ENCODE measurements at regions not wholly inside any gene's neighbourhood (a gene's known extent, or its start where the extent isn't known, plus 50 kb on each side); places are given as distances from the start of the nearest gene placed in this dataset.
"Not testable (repeated sequence)": the region's sequence is repeated elsewhere in the genome, so short reads cannot be mapped to it uniquely, and the experiment has no call there.

- no peak for DNase-seq (ENCODE audit: low read depth)
Observed at GRCh38 chr14:38561657-38562056, 305.8 kb upstream of the CLEC14A start.

- DNase-seq (ENCODE audit: low read depth): no peak
Observed at GRCh38 chr14:38559711-38560110, 303.8 kb upstream of the CLEC14A start.

GRCh38 chr14:38557391-38557790, 301.5 kb upstream of the CLEC14A start:
- DNase-seq (ENCODE audit: low read depth): not testable (repeated sequence)

GRCh38 chr14:38556252-38556651, 300.4 kb upstream of the CLEC14A start:
- DNase-seq (ENCODE audit: low read depth): no peak

- DNase-seq (ENCODE audit: low read depth): no peak
Observed at GRCh38 chr14:38554026-38554425, 298.1 kb upstream of the CLEC14A start.

- DNase-seq (ENCODE audit: low read depth): no peak
Observed at GRCh38 chr14:38553586-38553985, 297.7 kb upstream of the CLEC14A start.

- DNase-seq (ENCODE audit: low read depth): no peak
Observed at GRCh38 chr14:38549564-38549963, 293.7 kb upstream of the CLEC14A start.

GRCh38 chr14:38547961-38548490, 292.1 kb upstream of the CLEC14A start:
- DNase-seq (ENCODE audit: low read depth): no peak

- DNase-seq (ENCODE audit: low read depth): no peak
Observed at GRCh38 chr14:38546932-38547551, 291.1 kb upstream of the CLEC14A start.

- no peak for DNase-seq (ENCODE audit: low read depth)
Observed at GRCh38 chr14:38544776-38545175, 288.9 kb upstream of the CLEC14A start.

- not testable (repeated sequence) for DNase-seq (ENCODE audit: low read depth)
Observed at GRCh38 chr14:38543851-38544250, 288.0 kb upstream of the CLEC14A start.

- not testable (repeated sequence) for DNase-seq (ENCODE audit: low read depth)
Observed at GRCh38 chr14:38538053-38538452, 282.2 kb upstream of the CLEC14A start.

- no peak for DNase-seq (ENCODE audit: low read depth)
Observed at GRCh38 chr14:38536376-38537038, 280.6 kb upstream of the CLEC14A start.

GRCh38 chr14:38528582-38528981, 272.7 kb upstream of the CLEC14A start:
- DNase-seq (ENCODE audit: low read depth): no peak

- no peak for DNase-seq (ENCODE audit: low read depth)
Observed at GRCh38 chr14:38527502-38527878, 271.6 kb upstream of the CLEC14A start.

- DNase-seq (ENCODE audit: low read depth): no peak
Observed at GRCh38 chr14:38526826-38527501, 271.1 kb upstream of the CLEC14A start.

GRCh38 chr14:38524636-38525509, 269.0 kb upstream of the CLEC14A start:
- no peak for DNase-seq (ENCODE audit: low read depth)

- DNase-seq (ENCODE audit: low read depth): no peak
Observed at GRCh38 chr14:38522724-38523123, 266.8 kb upstream of the CLEC14A start.

GRCh38 chr14:38521591-38521990, 265.7 kb upstream of the CLEC14A start:
- DNase-seq (ENCODE audit: low read depth): no peak

GRCh38 chr14:38517426-38517825, 261.5 kb upstream of the CLEC14A start:
- DNase-seq (ENCODE audit: low read depth): no peak

- no peak for DNase-seq (ENCODE audit: low read depth)
Observed at GRCh38 chr14:38512236-38512635, 256.3 kb upstream of the CLEC14A start.

GRCh38 chr14:38507299-38507698, 251.4 kb upstream of the CLEC14A start:
- no peak for DNase-seq (ENCODE audit: low read depth)
